ENCODE measurements at regions not wholly inside any gene's neighbourhood (a gene's known extent, or its start where the extent isn't known, plus 50 kb on each side); places are given as distances from the start of the nearest gene placed in this dataset.

GRCh38 chr2:155830351-155830750 is 502.2 kb downstream of the NR4A2 start:
- TF ChIP-seq CTCF (conservative IDR thresholded peaks at IDR 0.05 in 1 of 2, IDR thresholded peaks at IDR 0.05 in 1 of 2; ENCODE audit: low read depth in 1 of 2, low read length in 2 of 2) (no peak), EZH2 (IDR thresholded peaks at IDR 0.05; ENCODE audit: low read length, missing control alignments) (no peak)

Data from fibroblast of lung (primary cell).